TTC549 (cell line): ENCODE measurements at regions not wholly inside any gene's neighbourhood (a gene's known extent, or its start where the extent isn't known, plus 50 kb on each side); places are given as distances from the start of the nearest gene placed in this dataset.

Source experiments
- FAIRE-seq: peaks from 2 replicates; lab custom pipeline; 2012; peaks lifted over from hg19 to GRCh38; lab: Jason Lieb, UNC

GRCh38 chr3:157718800-157719199 is 215.6 kb upstream of the VEPH1 start:
- FAIRE-seq = no peak

DNA sequence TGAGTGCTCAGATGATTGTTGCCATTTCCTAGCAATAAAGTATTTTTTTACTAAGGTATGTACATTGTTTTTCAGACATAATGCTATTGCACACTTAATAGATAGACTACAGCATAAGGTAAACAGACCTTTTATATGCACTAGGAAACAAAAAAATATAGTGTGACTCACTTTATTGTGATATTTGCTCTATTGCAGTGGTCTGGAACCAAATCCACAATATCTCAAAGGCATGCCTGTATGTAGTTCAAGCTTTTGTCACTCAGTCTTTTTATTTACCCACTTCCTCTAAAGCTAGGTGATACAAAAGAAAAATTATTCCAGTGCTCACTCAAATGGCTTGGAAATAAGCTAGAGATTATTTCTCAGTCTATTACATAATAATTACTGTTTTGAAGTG is 209.9 kb upstream of the VEPH1 start:
- FAIRE-seq = no peak

DNA sequence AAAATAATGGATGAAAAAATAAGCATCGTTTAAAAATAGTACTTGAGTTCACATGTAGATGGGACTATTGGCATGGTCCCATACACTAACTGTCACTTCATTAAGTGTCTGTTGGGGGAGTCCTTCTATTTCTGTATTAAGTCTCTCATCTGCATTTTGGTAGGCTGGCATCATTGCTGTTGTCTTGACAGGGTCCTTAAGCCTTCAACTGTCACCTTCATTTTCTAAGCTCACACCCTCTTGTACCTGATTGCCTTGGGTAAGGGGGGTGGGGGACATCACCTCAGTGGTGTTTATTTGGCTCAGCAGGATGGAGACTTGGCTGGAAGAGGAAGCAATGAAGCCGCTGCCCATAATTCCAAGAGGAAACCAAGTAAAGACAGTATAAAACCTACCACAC is 202.0 kb upstream of the VEPH1 start:
- FAIRE-seq = no peak

DNA sequence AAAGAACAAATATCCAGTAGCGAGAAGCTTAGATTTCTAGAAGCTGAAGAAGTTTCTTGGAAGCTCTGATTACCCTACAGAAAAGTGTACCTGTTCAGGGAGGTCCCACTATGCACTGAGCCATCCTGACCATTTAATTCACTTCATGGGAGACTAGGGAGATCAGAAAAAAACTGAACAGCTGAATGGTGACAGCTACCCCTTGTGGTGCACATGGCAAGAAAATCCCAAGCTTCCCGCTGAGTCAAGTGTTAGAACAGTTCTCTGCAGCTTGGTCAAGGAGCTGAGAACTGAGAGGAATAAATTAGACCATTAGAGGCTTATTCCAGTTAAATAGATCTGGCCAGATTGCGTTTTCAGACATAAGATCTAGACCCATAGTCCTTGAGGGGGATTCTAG is 197.2 kb upstream of the VEPH1 start:
- FAIRE-seq = no peak

DNA sequence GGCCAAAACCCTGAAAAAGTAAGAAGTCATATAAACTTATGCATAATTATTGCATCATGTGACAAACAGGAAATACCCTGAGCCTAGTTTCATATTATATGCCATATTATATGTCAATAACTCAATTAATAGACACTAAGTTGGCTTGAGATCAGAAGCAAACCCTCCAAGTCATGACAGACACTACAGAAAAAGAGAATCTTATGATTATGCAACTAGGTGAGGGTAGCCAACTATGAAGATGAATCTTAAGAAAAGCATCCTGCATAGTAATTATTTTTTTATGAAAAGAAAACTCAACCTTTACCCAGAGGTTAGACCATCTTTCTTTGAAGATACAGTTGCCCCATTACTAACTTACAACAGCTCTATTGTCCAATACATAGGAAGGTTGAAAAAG is 192.4 kb upstream of the VEPH1 start:
- FAIRE-seq = no peak

- FAIRE-seq = no peak
These were observed 191.9 kb upstream of the VEPH1 start for GRCh38 chr3:157695103-157695502.

- FAIRE-seq = no peak
These were observed 190.5 kb upstream of the VEPH1 start for GRCh38 chr3:157693762-157694161.

- no peak for FAIRE-seq
These were observed 189.3 kb upstream of the VEPH1 start for GRCh38 chr3:157692468-157692867.

DNA sequence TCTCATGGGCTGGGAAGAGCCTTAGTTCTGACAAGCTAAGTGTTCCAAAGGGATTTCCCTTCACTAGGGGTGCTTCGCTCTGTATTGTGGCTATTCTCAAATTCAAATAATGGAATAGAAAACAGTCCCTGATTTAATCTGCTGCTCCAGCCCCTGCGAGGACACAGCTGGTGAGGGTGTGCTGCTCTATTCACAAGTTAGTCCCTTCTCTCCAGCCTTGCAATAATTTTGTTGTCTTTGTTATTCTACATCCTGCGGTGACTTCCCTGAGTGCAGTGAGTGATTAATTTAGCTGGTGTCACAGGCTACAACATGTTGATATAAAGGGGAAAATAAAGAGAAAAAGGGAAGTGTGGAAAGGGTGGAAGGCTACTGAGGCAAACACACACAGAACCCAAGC is 180.5 kb upstream of the VEPH1 start:
- FAIRE-seq = no peak

DNA sequence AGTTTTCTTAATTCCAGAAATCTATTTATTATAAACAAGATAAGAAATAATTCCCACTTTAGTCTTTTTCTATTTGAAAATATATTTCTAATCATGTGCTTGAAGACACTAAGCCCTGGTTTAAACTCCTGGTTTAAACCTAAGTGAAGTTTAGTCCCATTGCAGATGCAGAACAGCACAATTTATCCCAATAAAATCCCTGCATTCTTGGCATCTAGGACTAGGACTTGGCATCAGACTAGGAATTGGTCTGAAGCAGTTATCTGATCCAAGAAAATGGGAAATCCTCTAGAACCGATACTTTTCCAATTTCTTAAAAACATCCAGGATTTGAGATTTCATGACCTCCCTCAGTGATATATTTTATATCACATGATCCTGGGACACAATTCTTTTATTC is 168.8 kb upstream of the VEPH1 start:
- no peak for FAIRE-seq

- FAIRE-seq = no peak
These were observed 168.4 kb upstream of the VEPH1 start for GRCh38 chr3:157671656-157672055.

DNA sequence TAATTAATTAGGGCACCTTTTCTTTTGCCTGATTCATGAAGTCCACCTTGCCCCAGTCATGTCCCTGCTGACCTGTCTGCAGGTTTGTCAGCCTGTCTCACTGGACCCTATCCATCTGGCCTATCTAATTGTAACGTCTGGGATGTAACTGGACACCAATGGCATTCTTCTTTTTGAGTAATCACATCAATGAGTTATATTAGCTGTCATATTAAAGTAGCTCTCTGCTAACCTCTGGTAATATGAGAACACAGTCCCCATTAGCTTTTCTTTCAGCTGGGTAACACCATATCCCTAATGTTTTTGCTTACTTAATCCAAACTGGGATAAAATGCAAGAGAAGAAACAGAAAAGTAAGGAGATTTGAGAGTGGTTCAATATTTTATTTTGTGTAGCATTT is 166.2 kb upstream of the VEPH1 start:
- FAIRE-seq = no peak

GRCh38 chr3:157667493-157667892 is 164.3 kb upstream of the VEPH1 start:
- no peak for FAIRE-seq

GRCh38 chr3:157662171-157662570 is 159.0 kb upstream of the VEPH1 start:
- no peak for FAIRE-seq

DNA sequence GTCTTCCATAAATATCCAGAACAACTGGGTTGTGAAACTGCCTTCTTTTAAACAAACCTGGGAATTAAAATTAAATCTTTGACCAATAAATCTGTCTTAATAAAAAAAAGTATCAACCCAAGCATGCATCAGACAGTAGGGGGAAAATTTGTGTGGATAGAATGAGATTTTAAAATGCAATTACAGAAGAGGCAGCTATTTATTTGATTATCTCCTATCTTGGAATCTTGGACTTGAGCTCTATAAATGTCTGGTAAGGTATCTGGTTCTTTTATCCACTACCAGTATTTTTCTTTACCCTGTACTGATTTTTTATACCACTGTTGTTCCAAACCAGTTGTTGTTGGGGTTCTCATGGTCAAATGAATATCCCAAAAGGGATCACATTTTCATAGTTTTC is 157.6 kb upstream of the VEPH1 start:
- no peak for FAIRE-seq

- FAIRE-seq = no peak
These were observed 149.2 kb upstream of the VEPH1 start for GRCh38 chr3:157652366-157652765.

- FAIRE-seq = no peak
These were observed 147.5 kb upstream of the VEPH1 start for GRCh38 chr3:157650699-157651098.

- no peak for FAIRE-seq
These were observed 147.0 kb upstream of the VEPH1 start for GRCh38 chr3:157650172-157650571.

DNA sequence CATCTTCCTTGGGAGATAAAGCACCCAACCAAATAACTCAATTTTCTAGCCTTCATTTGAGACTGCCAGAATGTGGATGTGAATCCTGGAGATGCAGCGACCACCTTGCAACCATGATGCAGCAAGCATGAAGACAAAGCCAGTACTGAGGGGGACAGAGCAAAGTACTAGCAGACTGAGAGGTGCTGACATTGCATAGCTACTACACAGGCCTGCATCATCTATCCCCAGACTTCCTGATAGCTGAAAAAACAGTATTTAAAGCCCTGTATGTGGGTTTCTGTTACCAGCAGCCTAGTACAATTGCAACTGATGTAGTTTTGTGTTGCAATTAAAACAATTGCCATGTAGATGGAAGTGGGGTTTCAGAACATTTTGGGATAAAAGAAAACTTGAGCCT is 146.3 kb upstream of the VEPH1 start:
- FAIRE-seq = no peak

DNA sequence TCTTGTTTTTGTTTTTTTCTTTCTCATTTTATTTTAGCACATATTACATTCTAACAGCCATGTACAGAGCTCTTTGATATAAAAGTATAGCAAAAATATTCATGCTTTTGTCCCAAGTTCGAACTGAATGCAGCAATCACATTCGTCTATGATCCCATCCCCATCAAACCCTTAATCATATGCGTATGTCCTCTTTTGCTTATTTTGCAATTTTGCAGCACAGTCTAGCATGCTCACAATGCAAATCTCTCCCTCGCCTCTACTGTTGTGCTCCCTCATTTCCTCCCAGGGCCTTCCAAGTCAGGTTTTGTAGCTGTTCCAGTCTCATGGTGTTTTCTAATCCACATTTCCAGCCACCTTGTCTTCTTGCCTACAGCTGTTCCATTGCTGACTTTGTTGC is 144.6 kb upstream of the VEPH1 start:
- FAIRE-seq = no peak

DNA sequence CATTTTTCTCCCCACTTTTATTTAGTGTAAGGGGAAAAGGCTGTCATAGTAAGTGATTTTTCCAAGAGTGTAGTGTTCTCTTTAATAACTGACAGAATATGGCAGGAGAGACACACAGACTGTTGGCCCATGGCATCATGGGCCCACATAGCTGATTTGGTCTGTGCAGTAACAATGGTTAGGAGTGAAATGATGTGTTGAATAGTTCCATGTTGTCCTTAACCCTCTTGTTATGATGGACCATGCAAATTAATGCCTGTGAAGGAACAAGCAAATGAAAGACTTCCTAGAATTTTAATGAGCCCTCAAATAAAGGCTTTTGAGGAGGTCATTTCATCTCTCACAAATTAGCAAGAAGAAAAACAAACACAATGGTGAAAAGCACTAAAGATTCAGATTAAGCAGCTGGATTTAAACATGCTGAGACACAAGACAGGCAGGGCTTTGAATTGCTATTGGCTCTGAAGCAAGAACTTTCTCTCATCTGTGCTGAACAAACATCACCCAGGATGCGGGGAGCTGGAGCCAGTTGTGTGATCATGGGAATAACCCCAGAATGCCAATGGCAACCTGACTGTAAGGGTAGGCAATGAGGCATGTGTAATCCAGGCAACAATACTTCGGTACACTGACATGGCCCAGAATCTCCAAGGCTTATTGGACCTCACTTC is 136.7 kb upstream of the VEPH1 start:
- FAIRE-seq = no peak

DNA sequence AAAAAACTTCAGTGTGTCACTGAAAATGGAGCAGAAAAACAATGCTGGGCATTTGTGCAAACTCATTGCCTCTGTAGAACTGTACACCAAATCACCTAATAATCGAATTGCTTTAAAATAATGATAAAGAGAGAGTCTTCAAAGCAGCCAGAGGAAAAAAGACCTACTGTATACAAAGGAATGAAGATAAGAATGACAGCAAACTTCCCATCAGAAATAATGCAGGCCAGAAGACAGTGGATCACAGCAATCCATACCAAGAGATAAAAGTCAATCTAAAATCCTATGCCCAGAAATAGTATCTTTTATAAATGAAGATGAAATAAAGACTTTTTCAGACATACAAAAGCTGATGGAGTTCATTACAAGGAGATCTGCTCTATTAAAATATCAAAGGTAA is 134.7 kb upstream of the VEPH1 start:
- FAIRE-seq = no peak

DNA sequence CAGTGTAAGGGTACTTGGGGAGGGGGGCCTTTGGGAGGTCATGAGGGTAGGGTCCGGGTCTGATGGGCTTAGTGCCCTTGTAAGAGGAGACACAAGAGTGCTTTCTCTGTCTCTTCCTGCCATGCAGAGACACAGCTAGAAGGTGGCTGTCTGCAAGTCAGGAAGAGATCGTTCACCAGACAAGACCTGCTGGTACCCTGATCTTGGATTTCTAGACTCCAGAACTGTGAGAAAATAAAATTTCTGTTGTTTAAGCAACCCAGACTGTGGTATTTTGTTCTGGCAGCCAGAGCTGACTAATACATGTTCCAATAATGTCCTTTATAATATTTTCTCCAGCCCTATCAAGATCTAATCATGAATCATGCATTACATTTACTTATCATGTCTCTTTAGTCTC is 130.0 kb upstream of the VEPH1 start:
- no peak for FAIRE-seq

GRCh38 chr3:157632075-157632474 is 128.9 kb upstream of the VEPH1 start:
- FAIRE-seq = no peak

DNA sequence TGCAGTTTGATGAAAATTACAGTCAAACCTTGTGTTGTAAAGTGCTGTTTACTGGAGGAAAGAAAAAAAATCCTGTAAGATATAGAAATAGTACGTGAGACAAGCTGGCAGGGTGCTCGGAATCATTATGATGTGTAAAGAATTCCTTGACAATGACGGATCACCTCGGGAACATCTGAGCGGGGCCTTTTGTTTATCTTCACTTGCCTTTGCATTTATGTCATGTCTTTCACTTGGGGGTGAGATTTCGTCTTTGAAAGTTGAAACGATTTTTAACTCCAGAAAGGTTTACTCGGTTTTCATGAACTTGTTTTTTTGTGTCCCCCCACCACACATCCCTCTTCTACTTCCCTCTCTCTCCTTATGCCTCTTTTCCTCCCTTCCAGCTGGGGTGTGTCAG is 128.3 kb upstream of the VEPH1 start:
- FAIRE-seq = no peak
